CD1c-positive myeloid dendritic cell (primary cell): ENCODE measurements at regions not wholly inside any gene's neighbourhood (a gene's known extent, or its start where the extent isn't known, plus 50 kb on each side); places are given as distances from the start of the nearest gene placed in this dataset.
"Not testable (repeated sequence)": the region's sequence is repeated elsewhere in the genome, so short reads cannot be mapped to it uniquely, and the experiment has no call there.

Source experiments
- DNase-seq: peaks from one replicate; pipeline ENCODE4 v3.0.0-alpha.2; 2016; ENCODE audit errors: extremely low spot score

GRCh38 chr14:43548368-43548767 is 958.7 kb downstream of the FSCB start:
- DNase-seq = no peak

- DNase-seq = not testable (repeated sequence)
Observed at GRCh38 chr14:43547596-43547995, 959.5 kb downstream of the FSCB start.

GRCh38 chr14:43541356-43541755 is 965.7 kb downstream of the FSCB start:
- no peak for DNase-seq

- no peak for DNase-seq
Observed at GRCh38 chr14:43540948-43541347, 966.1 kb downstream of the FSCB start.

- no peak for DNase-seq
Observed at GRCh38 chr14:43539210-43539609, 967.9 kb downstream of the FSCB start.

- DNase-seq = no peak
Observed at GRCh38 chr14:43535231-43535838, 971.7 kb downstream of the FSCB start.

- DNase-seq = no peak
Observed at GRCh38 chr14:43532825-43533416, 974.2 kb downstream of the FSCB start.

- no peak for DNase-seq
Observed at GRCh38 chr14:43528321-43528720, 978.8 kb downstream of the FSCB start.

GRCh38 chr14:43525658-43526057 is 981.4 kb downstream of the FSCB start:
- no peak for DNase-seq

- no peak for DNase-seq
Observed at GRCh38 chr14:43522901-43523300, 984.2 kb downstream of the FSCB start.

GRCh38 chr14:43522191-43522590 is 984.9 kb downstream of the FSCB start:
- DNase-seq = no peak

- no peak for DNase-seq
Observed at GRCh38 chr14:43503508-43503907, 1003.6 kb downstream of the FSCB start.

GRCh38 chr14:43492359-43492758 is 1014.7 kb downstream of the FSCB start:
- DNase-seq = not testable (repeated sequence)

- no peak for DNase-seq
Observed at GRCh38 chr14:43483415-43483814, 1023.7 kb downstream of the FSCB start.

- DNase-seq = no peak
Observed at GRCh38 chr14:43481864-43482263, 1025.2 kb downstream of the FSCB start.

- no peak for DNase-seq
Observed at GRCh38 chr14:43480976-43481375, 1026.1 kb downstream of the FSCB start.

- no peak for DNase-seq
Observed at GRCh38 chr14:43479596-43480195, 1027.4 kb downstream of the FSCB start.

GRCh38 chr14:43476822-43477221 is 1030.3 kb downstream of the FSCB start:
- DNase-seq = no peak

- no peak for DNase-seq
Observed at GRCh38 chr14:43475757-43476156, 1031.3 kb downstream of the FSCB start.

- no peak for DNase-seq
Observed at GRCh38 chr14:43471595-43471994, 1035.5 kb downstream of the FSCB start.

GRCh38 chr14:43464968-43465367 is 1042.1 kb downstream of the FSCB start:
- DNase-seq = no peak

- DNase-seq = no peak
Observed at GRCh38 chr14:43449291-43449690, 1057.8 kb downstream of the FSCB start.

- no peak for DNase-seq
Observed at GRCh38 chr14:43438056-43438455, 1069.0 kb downstream of the FSCB start.

GRCh38 chr14:43418324-43418723 is 1088.8 kb downstream of the FSCB start:
- no peak for DNase-seq
